Astrocyte (in vitro differentiated cells and primary cell): ENCODE measurements at regions not wholly inside any gene's neighbourhood (a gene's known extent, or its start where the extent isn't known, plus 50 kb on each side); places are given as distances from the start of the nearest gene placed in this dataset.

ENCODE experiments used
- DNase-seq: peaks from one replicate; pipeline ENCODE4 v3.0.0-alpha.2; 2010; ENCODE audit warnings: low read depth
- FAIRE-seq: peaks from 2 replicates; lab custom pipeline; 2011; peaks lifted over from hg19 to GRCh38; lab: Jason Lieb, UNC
- H2AFZ ChIP-seq: 2 replicates; pipeline ENCODE4 v1.6.0; 2012; ENCODE audit warnings: low read depth, low read length, inconsistent platforms
- H3K27ac ChIP-seq: 2 replicates; pipeline ENCODE4 v1.5.1; 2011; ENCODE audit warnings: low read depth, low read length, inconsistent platforms
- H3K27me3 ChIP-seq: 2 replicates; pipeline ENCODE4 v1.6.0; 2011; ENCODE audit warnings: low read length, inconsistent platforms; ENCODE audit not compliant: insufficient read depth
- H3K36me3 ChIP-seq: 2 replicates; pipeline ENCODE4 v1.5.1; 2011; ENCODE audit warnings: low read length, inconsistent platforms; ENCODE audit not compliant: insufficient read depth
- H3K4me1 ChIP-seq: 2 replicates; pipeline ENCODE4 v1.5.1; 2011; ENCODE audit warnings: low read length, inconsistent platforms; ENCODE audit not compliant: insufficient read depth
- H3K4me2 ChIP-seq: 2 replicates; pipeline ENCODE4 v1.6.0; 2012; ENCODE audit warnings: low read length, inconsistent platforms
- H3K4me3 ChIP-seq: 2 replicates; pipeline ENCODE4 v1.5.1; 2011; ENCODE audit warnings: low read depth, mild to moderate bottlenecking, low read length, inconsistent platforms; ENCODE audit not compliant: insufficient read depth
- H3K79me2 ChIP-seq: 2 replicates; pipeline ENCODE4 v1.6.0; 2012; ENCODE audit warnings: mild to moderate bottlenecking, low read length, inconsistent platforms; ENCODE audit not compliant: insufficient read depth
- H3K9ac ChIP-seq: 2 replicates; pipeline ENCODE4 v1.6.0; 2012; ENCODE audit warnings: mild to moderate bottlenecking, low read length, inconsistent platforms
- H3K9me3 ChIP-seq: 2 replicates; pipeline ENCODE4 v1.5.1; 2012; ENCODE audit warnings: low read depth, mild to moderate bottlenecking, low read length, inconsistent platforms; ENCODE audit not compliant: insufficient read depth
- H4K20me1 ChIP-seq: 2 replicates; pipeline ENCODE4 v1.6.0; 2012; ENCODE audit warnings: low read length, inconsistent platforms; ENCODE audit not compliant: insufficient read depth
- H3K27ac Mint-ChIP-seq: one replicate; pipeline ENCODE4 v1.8.0; 2021; ENCODE audit warnings: mild to moderate bottlenecking, mixed read lengths; ENCODE audit not compliant: unreplicated experiment
- H3K27me3 Mint-ChIP-seq: one replicate; pipeline ENCODE4 v1.8.0; 2021; ENCODE audit warnings: low read depth, mixed read lengths; ENCODE audit not compliant: unreplicated experiment
- H3K36me3 Mint-ChIP-seq: one replicate; pipeline ENCODE4 v1.8.0; 2021; ENCODE audit warnings: low read depth, mixed read lengths; ENCODE audit not compliant: unreplicated experiment
- H3K4me1 Mint-ChIP-seq: one replicate; pipeline ENCODE4 v1.8.0; 2021; ENCODE audit warnings: low read depth, mixed read lengths; ENCODE audit not compliant: unreplicated experiment
- H3K4me3 Mint-ChIP-seq: one replicate; pipeline ENCODE4 v1.8.0; 2021; ENCODE audit warnings: mild to moderate bottlenecking, moderate library complexity, mixed read lengths; ENCODE audit not compliant: unreplicated experiment
- H3K9me3 Mint-ChIP-seq: one replicate; pipeline ENCODE4 v1.8.0; 2021; ENCODE audit warnings: mild to moderate bottlenecking, mixed read lengths; ENCODE audit not compliant: unreplicated experiment
- EZH2 ChIP-seq: IDR thresholded peaks from 2 replicates; pipeline ENCODE4 v1.6.1; 2012; ENCODE audit warnings: mild to moderate bottlenecking, low read length, inconsistent platforms; ENCODE audit not compliant: insufficient read depth
- TF ChIP-seq, protein P1 (sequence below): IDR thresholded peaks from 2 replicates; pipeline ENCODE4 v1.5.1; 2011; ENCODE audit warnings: low read depth, mild to moderate bottlenecking, inconsistent platforms, low read length, moderate library complexity; ENCODE audit not compliant: insufficient read depth

DNA sequence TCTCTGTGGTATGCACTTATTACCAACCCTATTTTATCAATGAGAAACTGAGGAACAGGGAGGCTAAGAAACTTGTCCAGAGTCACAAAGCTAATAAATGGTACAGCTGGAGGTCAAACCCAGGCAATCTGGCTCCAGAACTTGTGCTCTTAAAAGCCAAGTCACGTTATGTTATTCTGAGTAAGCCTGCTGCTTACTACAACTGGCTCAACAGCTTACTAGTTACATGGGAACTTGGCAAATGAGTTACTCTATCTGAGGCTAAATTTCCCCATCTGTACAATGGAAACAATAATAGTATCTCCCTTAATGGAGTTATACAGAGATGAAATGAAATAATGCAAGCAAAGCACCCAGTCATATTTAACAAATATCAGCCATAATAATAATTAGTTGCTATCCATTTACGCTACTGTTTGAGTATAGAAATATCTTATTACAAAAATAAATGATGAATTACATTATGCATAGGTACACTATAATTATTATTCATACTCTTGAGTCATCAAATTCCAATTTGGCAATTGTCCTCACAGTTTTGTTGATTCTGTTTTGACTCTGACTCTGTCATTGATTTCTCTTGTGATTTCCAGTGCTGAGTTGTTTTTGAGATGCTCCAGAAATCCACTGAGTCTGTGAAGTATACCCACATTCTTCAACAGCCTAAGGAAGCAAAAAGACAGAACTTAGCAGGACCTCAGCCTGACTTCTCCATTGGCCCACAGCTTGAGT is 112.2 kb downstream of the TBX5 start:
- Histone ChIP-seq H3K79me2 (no peaks in the 10 kb centered on the region), H3K4me3 (no peak overlapping the region), H3K4me2 (no peak overlapping the region), H3K27me3 (no peaks in the 10 kb centered on the region), H3K4me1 (no peaks in the 10 kb centered on the region), H3K9ac (no peak overlapping the region), H4K20me1 (no peaks in the 10 kb centered on the region), H3K9me3 (no peaks in the 10 kb centered on the region), H2AFZ (no peak overlapping the region), H3K27ac (no peak overlapping the region), H3K36me3 (no peaks in the 10 kb centered on the region)
- TF ChIP-seq, protein P1, sequence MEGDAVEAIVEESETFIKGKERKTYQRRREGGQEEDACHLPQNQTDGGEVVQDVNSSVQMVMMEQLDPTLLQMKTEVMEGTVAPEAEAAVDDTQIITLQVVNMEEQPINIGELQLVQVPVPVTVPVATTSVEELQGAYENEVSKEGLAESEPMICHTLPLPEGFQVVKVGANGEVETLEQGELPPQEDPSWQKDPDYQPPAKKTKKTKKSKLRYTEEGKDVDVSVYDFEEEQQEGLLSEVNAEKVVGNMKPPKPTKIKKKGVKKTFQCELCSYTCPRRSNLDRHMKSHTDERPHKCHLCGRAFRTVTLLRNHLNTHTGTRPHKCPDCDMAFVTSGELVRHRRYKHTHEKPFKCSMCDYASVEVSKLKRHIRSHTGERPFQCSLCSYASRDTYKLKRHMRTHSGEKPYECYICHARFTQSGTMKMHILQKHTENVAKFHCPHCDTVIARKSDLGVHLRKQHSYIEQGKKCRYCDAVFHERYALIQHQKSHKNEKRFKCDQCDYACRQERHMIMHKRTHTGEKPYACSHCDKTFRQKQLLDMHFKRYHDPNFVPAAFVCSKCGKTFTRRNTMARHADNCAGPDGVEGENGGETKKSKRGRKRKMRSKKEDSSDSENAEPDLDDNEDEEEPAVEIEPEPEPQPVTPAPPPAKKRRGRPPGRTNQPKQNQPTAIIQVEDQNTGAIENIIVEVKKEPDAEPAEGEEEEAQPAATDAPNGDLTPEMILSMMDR, result no peak
- TF ChIP-seq EZH2, result no peak
- DNase-seq (no peak), FAIRE-seq (no peak)
- Mint-ChIP-seq H3K36me3 (no peaks in the 10 kb centered on the region), H3K9me3 (peaks cover 3% of the 10 kb centered on the region), H3K27ac (no peak overlapping the region), H3K4me1 (peaks cover 8% of the 10 kb centered on the region), H3K27me3 (peaks cover 4% of the 10 kb centered on the region), H3K4me3 (no peak overlapping the region)

DNA sequence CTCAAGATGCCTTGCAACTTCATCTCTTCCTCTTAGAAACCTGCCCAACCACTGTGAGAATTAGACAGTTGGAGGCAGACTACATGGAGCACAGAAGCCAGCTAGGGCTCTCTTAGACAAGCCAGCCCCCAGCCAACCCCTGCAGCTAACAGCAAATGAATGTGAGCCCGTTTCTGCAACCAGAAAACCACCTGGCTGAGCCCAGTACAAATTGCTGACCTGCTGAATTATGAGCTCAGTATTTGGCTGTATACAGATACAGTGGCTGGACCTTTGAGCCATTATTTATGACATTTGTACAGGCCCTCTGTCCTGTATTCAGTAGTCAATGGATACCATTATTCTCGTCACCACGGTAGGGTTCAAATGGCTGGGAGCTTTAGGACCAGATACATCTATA is 112.9 kb downstream of the TBX5 start:
- no peak overlapping the region for H3K4me3 Mint-ChIP-seq
- peaks cover 13% of the 10 kb centered on the region for H3K4me1 Mint-ChIP-seq
- H3K36me3 Mint-ChIP-seq, result no peaks in the 10 kb centered on the region
- FAIRE-seq, result no peak
- TF ChIP-seq EZH2, result no peak
- TF ChIP-seq, protein P1, result no peak
- Histone ChIP-seq H3K9me3 (no peaks in the 10 kb centered on the region), H3K4me3 (no peak overlapping the region), H4K20me1 (no peaks in the 10 kb centered on the region), H3K27me3 (no peaks in the 10 kb centered on the region), H3K4me1 (no peaks in the 10 kb centered on the region), H2AFZ (no peak overlapping the region), H3K79me2 (no peaks in the 10 kb centered on the region), H3K4me2 (no peak overlapping the region), H3K9ac (no peak overlapping the region), H3K36me3 (no peaks in the 10 kb centered on the region), H3K27ac (no peak overlapping the region)
- H3K9me3 Mint-ChIP-seq, result peaks cover 3% of the 10 kb centered on the region
- no peak for DNase-seq
- no peak overlapping the region for H3K27ac Mint-ChIP-seq
- H3K27me3 Mint-ChIP-seq, result peaks cover 4% of the 10 kb centered on the region

DNA sequence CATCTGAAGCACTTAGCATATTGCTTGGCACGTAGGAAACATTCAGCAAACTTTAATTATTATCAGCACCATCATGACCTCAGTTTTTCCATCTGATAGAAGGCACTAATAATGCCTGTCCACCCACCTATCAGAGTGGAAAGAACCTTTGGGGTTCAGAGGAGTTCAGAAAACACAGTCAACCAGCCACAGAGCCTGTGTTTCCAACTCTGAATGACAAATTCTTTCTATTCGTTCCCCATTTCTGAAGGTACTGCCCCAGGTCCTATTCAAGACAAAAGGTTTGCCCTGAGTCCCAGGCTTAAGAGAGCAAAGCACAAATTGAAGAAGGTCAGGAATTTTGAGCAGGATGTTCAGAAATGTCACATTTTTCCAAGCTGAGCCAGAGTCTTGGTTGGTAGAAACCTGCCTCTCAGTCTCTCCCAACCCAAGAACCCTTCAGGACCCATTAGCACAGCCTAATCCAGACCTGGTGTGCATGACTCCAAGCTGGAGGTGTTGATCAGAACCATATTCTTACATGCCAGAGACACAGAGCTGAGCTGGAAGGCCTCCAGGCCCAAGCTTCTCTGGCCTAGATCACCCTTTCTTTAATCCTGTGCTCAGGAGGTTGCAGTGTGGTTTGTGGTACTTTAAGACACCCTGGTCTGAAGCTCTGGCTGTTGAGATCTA is 114.4 kb downstream of the TBX5 start:
- H3K4me3 Mint-ChIP-seq, result no peak overlapping the region
- H2AFZ ChIP-seq, result no peak overlapping the region
- TF ChIP-seq, protein P1, result no peak
- TF ChIP-seq EZH2, result no peak
- H4K20me1 ChIP-seq, result no peaks in the 10 kb centered on the region
- no peak overlapping the region for H3K4me3 ChIP-seq
- no peak overlapping the region for H3K27ac Mint-ChIP-seq
- no peaks in the 10 kb centered on the region for H3K27me3 ChIP-seq
- no peak overlapping the region for H3K27ac ChIP-seq
- no peaks in the 10 kb centered on the region for H3K4me1 ChIP-seq
- H3K27me3 Mint-ChIP-seq, result peaks cover 8% of the 10 kb centered on the region
- no peaks in the 10 kb centered on the region for H3K36me3 Mint-ChIP-seq
- no peaks in the 10 kb centered on the region for H3K36me3 ChIP-seq
- H3K4me2 ChIP-seq, result no peak overlapping the region
- H3K9me3 ChIP-seq, result no peaks in the 10 kb centered on the region
- H3K9ac ChIP-seq, result no peak overlapping the region
- no peak for FAIRE-seq
- H3K4me1 Mint-ChIP-seq, result peaks cover 15% of the 10 kb centered on the region
- no peak for DNase-seq
- no peaks in the 10 kb centered on the region for H3K9me3 Mint-ChIP-seq
- H3K79me2 ChIP-seq, result no peaks in the 10 kb centered on the region
